Ovary (tissue), 7 donors: ENCODE measurements at regions not wholly inside any gene's neighbourhood (a gene's known extent, or its start where the extent isn't known, plus 50 kb on each side); places are given as distances from the start of the nearest gene placed in this dataset.

ENCODE experiments used
- DNase-seq, 5 donors: peaks; one replicate each; pipeline ENCODE4 v3.0.0-alpha.2; 2019 to 2020
- H3K27ac ChIP-seq, 2 donors: fragments of 200-600 bp; one replicate each; pipeline versions ENCODE4 v1.5.1 to v1.8.0; 2019 to 2022
- H3K27me3 ChIP-seq: fragments of 200-600 bp; one replicate; pipeline ENCODE4 v1.8.0; 2022
- H3K36me3 ChIP-seq: fragments of 200-600 bp; sonication (generic); one replicate; pipeline ENCODE4 v1.5.1; 2019
- H3K4me1 ChIP-seq: one replicate; pipeline ENCODE4 v1.8.1; 2013; ENCODE audit warnings: mild to moderate bottlenecking, moderate library complexity; ENCODE audit not compliant: insufficient read depth
- H3K4me3 ChIP-seq: fragments of 200-600 bp; sonication (generic); one replicate; pipeline ENCODE4 v1.5.1; 2017
- H3K9me3 ChIP-seq, 2 donors: fragments of 200-600 bp in 1 of 2; sonication (generic) in 1 of 2; one replicate each; pipeline versions ENCODE4 v1.5.1 to v1.8.1; 2013 to 2019; ENCODE audit warnings: mild to moderate bottlenecking in 1 of 2, moderate library complexity in 1 of 2
- CTCF ChIP-seq, 3 donors: fragments of 450-650 bp in 2 of 3; fragments of 200-600 bp in 1 of 3; IDR thresholded peaks; one replicate each; pipeline versions ENCODE4 v1.5.1 to v1.8.0; 2016 to 2022; ENCODE audit warnings: antibody characterized with exemption in 3 of 3, mild to moderate bottlenecking in 1 of 3
- EP300 ChIP-seq: sonication (generic); formaldehyde crosslinking; IDR thresholded peaks from one replicate; pipeline ENCODE4 v1.6.1; 2017; ENCODE audit warnings: antibody characterized with exemption
- POLR2A ChIP-seq: fragments of 450-650 bp; IDR thresholded peaks from one replicate; pipeline ENCODE4 v1.6.1; 2017; ENCODE audit warnings: antibody characterized with exemption, mild to moderate bottlenecking, moderate library complexity
- WGBS, 3 donors: extraction: QIAGEN DNeasy Blood & Tissue Kit in 1 of 3; methylation state at CpG; one replicate each; pipeline versions ENCODE4 v1.1.5 to v1.1.7; 2013 to 2017; 5-methylcytosine and 5-hydroxymethylcytosine counted together
- intact Hi-C, 4 donors: fragments of 100-400 bp; cut with DNase I; formaldehyde crosslinking; loops; one replicate each; pipeline versions ENCODE4 v1.11.0 to v1.15.1; 2022 to 2023
- donor health status: DM: no; HTN: no; CAD: no; lungs with moderate emphysema.
- donor health status: DM: no; HTN: no; CAD: no.
- donor health status: Bipolar disorder and iron deficiency.
- donor health status: DM: no; HTN: no; CAD: no.
- donor health status: DM: yes; HTN: yes; CAD: no.

DNA sequence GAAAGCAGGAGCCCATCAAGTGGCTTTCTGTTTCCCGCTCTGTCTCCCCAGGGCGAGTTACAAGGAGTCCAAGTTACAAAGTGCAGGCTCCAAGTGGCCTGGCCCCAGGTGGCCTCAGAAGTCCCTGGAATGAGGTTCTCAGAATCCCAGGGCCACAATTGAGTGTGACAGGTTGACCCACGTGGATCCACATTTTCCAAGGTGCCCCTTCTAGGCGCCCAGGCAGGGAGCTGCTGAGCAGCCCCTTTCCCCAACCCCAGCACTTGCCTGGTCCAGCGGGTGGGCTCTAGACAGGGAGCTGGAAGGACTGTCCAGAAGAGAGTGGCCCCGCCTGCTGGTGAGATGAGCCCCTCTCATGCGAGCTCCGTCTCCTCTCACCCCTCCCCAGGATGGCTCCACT, 253.4 kb downstream of the CYP26B1 start:
- DNase-seq = peak in 1 of 5 donors; percentile 11
- no peak overlapping the region for H3K27ac ChIP-seq
- TF ChIP-seq EP300 = no peak
- TF ChIP-seq CTCF (IDR thresholded peaks at IDR 0.05) = no peak
- no peak for TF ChIP-seq POLR2A
- no peaks in the 10 kb centered on the region for H3K27me3 ChIP-seq
- 82 to 85% (median 84%) methylated on average over 8 of the region's 8 CpGs for WGBS, 3 donors
- H3K4me1 ChIP-seq = no peaks in the 10 kb centered on the region
- intact Hi-C loops = no loop called here
- H3K36me3 ChIP-seq = no peaks in the 10 kb centered on the region
- H3K4me3 ChIP-seq = no peak overlapping the region
- no peaks in the 10 kb centered on the region for H3K9me3 ChIP-seq

- DNase-seq = no peak
- TF ChIP-seq POLR2A (no peak), CTCF (IDR thresholded peaks at IDR 0.05) (no peak), EP300 (no peak)
- intact Hi-C loops = no loop called here
- no peaks in the 10 kb centered on the region for H3K36me3 ChIP-seq
- no peaks in the 10 kb centered on the region for H3K9me3 ChIP-seq
- 80 to 86% (median 84%) methylated on average over 13 of the region's 13 CpGs for WGBS, 3 donors
- H3K27ac ChIP-seq = no peak overlapping the region
- H3K27me3 ChIP-seq = no peaks in the 10 kb centered on the region
- H3K4me1 ChIP-seq = no peaks in the 10 kb centered on the region
- H3K4me3 ChIP-seq = no peak overlapping the region
Measured at GRCh38 chr2:71893646-71894045, 254.0 kb downstream of the CYP26B1 start.

- Histone ChIP-seq H3K36me3 (no peaks in the 10 kb centered on the region), H3K27ac (no peak overlapping the region), H3K27me3 (no peaks in the 10 kb centered on the region), H3K9me3 (no peaks in the 10 kb centered on the region), H3K4me3 (no peak overlapping the region), H3K4me1 (no peaks in the 10 kb centered on the region)
- WGBS, 3 donors = 87 to 90% (median 88%) methylated on average over 6 of the region's 6 CpGs
- TF ChIP-seq POLR2A (no peak), EP300 (no peak), CTCF (IDR thresholded peaks at IDR 0.05) (no peak)
- intact Hi-C loops = no loop called here
- no peak for DNase-seq
Measured at GRCh38 chr2:71892896-71893295, 254.8 kb downstream of the CYP26B1 start.

- no peak overlapping the region for H3K27ac ChIP-seq
- no peak overlapping the region for H3K4me3 ChIP-seq
- no peak for DNase-seq
- H3K36me3 ChIP-seq = no peaks in the 10 kb centered on the region
- H3K27me3 ChIP-seq = no peaks in the 10 kb centered on the region
- no peak for TF ChIP-seq POLR2A
- TF ChIP-seq EP300 = no peak
- no peak for TF ChIP-seq CTCF (IDR thresholded peaks at IDR 0.05)
- no peaks in the 10 kb centered on the region for H3K4me1 ChIP-seq
- 76 to 90% (median 80%) methylated on average over 2 of the region's 2 CpGs for WGBS, 3 donors
- intact Hi-C loops = no loop called here
- H3K9me3 ChIP-seq = no peaks in the 10 kb centered on the region
Measured at GRCh38 chr2:71892423-71892730, 255.3 kb downstream of the CYP26B1 start.
